B cell (primary cell): ENCODE measurements at regions not wholly inside any gene's neighbourhood (a gene's known extent, or its start where the extent isn't known, plus 50 kb on each side); places are given as distances from the start of the nearest gene placed in this dataset.

Experiments used
- EZH2 ChIP-seq: IDR thresholded peaks from 2 replicates; pipeline ENCODE4 v1.6.1; 2012; ENCODE audit warnings: borderline replicate concordance, low read depth, mild to moderate bottlenecking, moderate library complexity, low read length; ENCODE audit not compliant: insufficient read depth, poor library complexity, severe bottlenecking
- TF ChIP-seq, protein P1 (sequence below): fragments of 200-600 bp; IDR thresholded peaks from one replicate; pipeline ENCODE4 v1.8.0; 2022; ENCODE audit warnings: antibody characterized with exemption, mild to moderate bottlenecking

DNA sequence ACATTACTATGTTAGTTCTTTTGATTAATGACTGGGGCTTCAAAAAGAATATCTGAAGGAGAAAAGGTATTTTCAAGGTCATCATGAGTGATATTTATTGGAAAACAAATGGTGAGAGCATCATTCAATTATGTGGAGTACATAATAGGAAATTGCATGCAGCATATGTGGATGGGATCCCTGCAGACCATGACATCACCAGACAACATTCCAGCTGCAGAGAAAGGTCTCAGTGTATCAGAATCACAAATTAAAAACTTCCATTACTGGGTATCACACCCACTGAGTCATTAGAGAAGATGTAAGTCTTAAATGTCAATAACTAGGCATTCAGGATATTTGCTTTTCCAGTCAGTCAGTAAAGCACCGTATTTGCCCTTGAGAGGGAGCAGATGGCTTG, 574.4 kb upstream of the SLC10A2 start:
- TF ChIP-seq, protein P1, sequence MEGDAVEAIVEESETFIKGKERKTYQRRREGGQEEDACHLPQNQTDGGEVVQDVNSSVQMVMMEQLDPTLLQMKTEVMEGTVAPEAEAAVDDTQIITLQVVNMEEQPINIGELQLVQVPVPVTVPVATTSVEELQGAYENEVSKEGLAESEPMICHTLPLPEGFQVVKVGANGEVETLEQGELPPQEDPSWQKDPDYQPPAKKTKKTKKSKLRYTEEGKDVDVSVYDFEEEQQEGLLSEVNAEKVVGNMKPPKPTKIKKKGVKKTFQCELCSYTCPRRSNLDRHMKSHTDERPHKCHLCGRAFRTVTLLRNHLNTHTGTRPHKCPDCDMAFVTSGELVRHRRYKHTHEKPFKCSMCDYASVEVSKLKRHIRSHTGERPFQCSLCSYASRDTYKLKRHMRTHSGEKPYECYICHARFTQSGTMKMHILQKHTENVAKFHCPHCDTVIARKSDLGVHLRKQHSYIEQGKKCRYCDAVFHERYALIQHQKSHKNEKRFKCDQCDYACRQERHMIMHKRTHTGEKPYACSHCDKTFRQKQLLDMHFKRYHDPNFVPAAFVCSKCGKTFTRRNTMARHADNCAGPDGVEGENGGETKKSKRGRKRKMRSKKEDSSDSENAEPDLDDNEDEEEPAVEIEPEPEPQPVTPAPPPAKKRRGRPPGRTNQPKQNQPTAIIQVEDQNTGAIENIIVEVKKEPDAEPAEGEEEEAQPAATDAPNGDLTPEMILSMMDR, result no peak
- no peak for TF ChIP-seq EZH2
